GM12864 (cell line): ENCODE measurements at regions not wholly inside any gene's neighbourhood (a gene's known extent, or its start where the extent isn't known, plus 50 kb on each side); places are given as distances from the start of the nearest gene placed in this dataset.

Source experiments
- DNase-seq: peaks from one replicate; pipeline ENCODE4 v3.0.0-alpha.2; 2011; ENCODE audit warnings: low read depth
- H3K4me3 ChIP-seq: 2 replicates; pipeline ENCODE4 v1.5.1; 2011; ENCODE audit warnings: mild to moderate bottlenecking, low read depth, low read length, control low read depth
- TF ChIP-seq, protein P1 (sequence below): IDR thresholded peaks from 2 replicates; pipeline ENCODE4 v1.5.1; 2011; ENCODE audit warnings: low read depth, mild to moderate bottlenecking, moderate library complexity, low read length, control low read depth, inconsistent platforms; ENCODE audit errors: missing control alignments

DNA sequence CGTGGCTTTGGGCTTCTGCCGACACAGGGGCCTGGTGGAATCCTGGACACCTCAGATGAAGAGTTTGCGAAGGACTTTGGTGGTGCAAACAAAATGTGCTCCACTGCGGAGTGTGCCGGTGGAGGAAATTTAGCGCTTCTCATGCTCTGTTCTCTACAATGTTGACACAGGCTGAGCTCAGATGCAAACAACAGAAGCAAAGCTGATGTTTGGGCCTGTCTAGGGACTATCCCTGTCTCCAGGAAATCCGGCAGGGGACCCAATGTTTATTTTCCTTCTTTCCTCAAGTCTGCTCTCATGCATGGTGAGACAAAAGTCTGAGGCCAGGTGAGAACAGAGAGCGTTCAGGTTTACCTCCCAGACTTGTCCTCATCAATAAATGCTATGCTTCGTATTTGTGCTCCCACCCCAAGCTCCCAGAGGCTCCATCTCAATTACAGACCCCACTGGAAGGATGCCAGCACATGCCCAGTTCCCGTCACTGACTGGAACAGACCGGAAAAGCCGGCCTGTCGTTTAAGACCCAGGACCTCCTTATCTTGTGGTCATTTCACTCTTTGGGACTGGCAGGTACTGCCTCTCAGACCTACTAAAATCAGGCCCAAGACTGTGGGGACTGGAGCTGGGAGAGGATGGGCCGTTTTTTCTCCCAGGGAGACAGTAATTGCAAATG, 105.7 kb upstream of the B3GAT1 start:
- TF ChIP-seq, protein P1, sequence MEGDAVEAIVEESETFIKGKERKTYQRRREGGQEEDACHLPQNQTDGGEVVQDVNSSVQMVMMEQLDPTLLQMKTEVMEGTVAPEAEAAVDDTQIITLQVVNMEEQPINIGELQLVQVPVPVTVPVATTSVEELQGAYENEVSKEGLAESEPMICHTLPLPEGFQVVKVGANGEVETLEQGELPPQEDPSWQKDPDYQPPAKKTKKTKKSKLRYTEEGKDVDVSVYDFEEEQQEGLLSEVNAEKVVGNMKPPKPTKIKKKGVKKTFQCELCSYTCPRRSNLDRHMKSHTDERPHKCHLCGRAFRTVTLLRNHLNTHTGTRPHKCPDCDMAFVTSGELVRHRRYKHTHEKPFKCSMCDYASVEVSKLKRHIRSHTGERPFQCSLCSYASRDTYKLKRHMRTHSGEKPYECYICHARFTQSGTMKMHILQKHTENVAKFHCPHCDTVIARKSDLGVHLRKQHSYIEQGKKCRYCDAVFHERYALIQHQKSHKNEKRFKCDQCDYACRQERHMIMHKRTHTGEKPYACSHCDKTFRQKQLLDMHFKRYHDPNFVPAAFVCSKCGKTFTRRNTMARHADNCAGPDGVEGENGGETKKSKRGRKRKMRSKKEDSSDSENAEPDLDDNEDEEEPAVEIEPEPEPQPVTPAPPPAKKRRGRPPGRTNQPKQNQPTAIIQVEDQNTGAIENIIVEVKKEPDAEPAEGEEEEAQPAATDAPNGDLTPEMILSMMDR: no peak

DNA sequence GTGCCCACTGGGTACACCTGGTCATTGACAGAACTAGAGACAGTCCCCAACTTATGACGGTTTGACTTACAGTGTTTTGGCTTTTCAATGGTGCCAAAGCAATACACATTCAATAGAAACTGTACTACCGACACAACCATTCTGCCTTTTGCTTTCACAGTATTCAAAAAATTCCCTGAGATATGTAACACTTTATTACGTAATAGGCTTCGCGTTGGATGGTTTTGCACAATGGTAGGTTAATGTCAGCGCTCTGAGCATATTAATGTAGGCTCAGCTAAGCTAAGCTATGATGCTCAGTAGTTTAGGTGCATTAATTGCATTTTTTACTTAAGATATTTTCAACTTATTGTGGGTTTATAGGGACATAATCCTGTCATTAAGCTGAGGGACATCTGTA, 105.1 kb upstream of the B3GAT1 start:
- TF ChIP-seq, protein P1: no peak
- no peak for DNase-seq
- H3K4me3 ChIP-seq: no peak overlapping the region

More for the DNA sequence above, 105.7 kb upstream of the B3GAT1 start:
- no peak for DNase-seq
- no peak overlapping the region for H3K4me3 ChIP-seq

DNA sequence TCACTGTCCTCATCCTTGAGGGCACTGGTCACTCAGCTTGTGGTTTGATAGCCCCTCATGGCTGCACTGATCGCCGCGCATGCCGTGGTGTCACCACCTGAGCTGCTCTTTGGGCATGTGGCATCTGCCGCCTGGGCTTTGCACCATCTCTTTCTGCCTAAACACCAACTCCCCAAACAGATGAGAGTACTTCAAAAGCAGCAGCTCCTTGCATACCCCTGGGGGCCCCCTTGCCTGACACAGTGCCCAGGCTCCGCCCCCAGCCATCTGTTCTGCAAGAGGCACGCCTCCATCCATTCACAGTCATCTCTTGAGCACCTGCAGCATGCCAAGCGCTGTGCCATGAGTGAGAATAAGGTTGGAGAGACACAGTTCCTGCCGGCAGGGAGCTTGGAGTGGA, 104.5 kb upstream of the B3GAT1 start:
- TF ChIP-seq, protein P1: no peak
- no peak for DNase-seq
- no peak overlapping the region for H3K4me3 ChIP-seq

DNA sequence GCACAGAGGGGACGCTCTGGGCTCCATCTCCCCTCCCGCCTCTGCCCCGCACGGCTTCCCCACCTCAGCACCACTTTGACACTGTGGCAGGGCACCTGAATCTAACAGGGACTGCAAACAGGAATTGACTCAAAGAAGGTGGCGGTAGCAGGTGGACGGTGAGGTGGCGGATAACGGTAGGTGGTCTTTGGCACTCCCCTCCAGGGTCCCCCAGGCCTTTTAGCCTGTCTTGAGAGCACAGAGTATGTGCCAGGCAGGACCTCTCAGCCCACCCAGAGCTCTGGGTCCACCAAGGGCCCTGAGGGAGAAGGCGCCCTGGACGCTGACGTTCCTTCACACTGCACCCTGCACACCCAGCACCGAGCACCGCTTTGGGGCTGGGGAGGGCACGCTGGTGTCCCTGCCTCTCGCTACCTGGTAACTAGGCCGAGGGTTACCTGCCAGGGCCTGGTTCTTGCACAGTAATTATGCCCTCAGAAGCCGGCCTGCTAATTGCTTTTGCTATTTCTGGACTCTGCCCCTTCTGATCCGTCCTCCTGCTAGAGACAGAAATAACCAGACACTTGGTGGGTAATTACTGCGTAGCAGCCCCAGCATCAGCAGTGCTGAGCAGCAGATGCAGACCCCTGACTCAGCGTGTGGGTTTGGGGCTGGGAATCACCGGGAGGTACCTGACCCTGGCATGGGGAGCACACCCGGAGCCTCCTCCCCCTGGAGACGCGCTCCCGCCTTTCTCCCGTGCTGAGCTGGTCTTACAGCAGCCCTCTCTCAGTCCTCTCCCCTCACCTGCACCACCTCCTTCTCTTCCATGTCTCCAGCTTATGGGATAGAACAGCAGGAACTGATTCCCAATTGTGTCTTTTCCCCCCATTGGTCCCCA, 103.3 kb upstream of the B3GAT1 start:
- no peak overlapping the region for H3K4me3 ChIP-seq
- TF ChIP-seq, protein P1: no peak
- no peak for DNase-seq

GRCh38 chr11:134514354-134514951, 102.4 kb upstream of the B3GAT1 start:
- H3K4me3 ChIP-seq: no peak overlapping the region
- no peak for DNase-seq
- TF ChIP-seq, protein P1: no peak

DNA sequence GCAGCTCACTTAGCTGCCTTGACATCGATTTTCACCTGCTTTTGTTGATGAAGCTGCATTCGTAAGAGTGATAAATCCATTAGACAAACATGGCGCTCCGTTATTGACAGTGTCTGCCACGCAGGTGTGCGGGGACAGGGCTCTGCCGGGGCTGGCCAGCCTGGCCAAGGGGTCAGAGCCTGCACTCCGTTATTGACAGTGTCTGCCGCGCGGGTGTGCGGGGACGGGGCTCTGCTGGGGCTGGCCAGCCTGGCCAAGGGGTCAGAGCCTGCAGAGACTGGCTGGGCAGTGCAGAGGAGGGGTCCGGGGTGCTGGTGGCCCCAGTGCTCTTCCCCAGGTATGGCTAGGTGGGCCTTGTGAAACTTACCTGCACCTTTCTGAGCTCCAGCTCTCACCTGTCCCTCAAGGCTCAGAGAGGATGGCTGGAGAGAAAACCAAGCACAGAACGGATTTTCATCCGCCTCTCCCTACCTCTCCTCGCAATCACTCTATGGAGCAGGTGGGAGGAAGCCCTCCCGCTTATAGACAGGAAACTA, 101.6 kb upstream of the B3GAT1 start:
- no peak overlapping the region for H3K4me3 ChIP-seq
- DNase-seq: no peak
- TF ChIP-seq, protein P1: no peak
